Cardiac muscle cell (in vitro differentiated cells and primary cell): ENCODE measurements at regions not wholly inside any gene's neighbourhood (a gene's known extent, or its start where the extent isn't known, plus 50 kb on each side); places are given as distances from the start of the nearest gene placed in this dataset.

Experiments used
- DNase-seq, 2 donors: peaks; one replicate each; pipeline versions ENCODE4 v3.0.0 to v3.0.0-alpha.2; 2010 to 2017; ENCODE audit warnings: low read depth in 1 of 2, low spot score in 1 of 2
- H3K27ac ChIP-seq: fragments of 200-600 bp; sonication (generic); 2 replicates; pipeline ENCODE4 v1.5.1; 2016
- H3K27me3 ChIP-seq: fragments of 200-600 bp; sonication (generic); 2 replicates; pipeline ENCODE4 v1.6.0; 2016; ENCODE audit warnings: control low read depth
- H3K36me3 ChIP-seq: fragments of 200-600 bp; sonication (generic); 2 replicates; pipeline ENCODE4 v1.5.1; 2016; ENCODE audit warnings: control low read depth
- H3K4me1 ChIP-seq: fragments of 200-600 bp; sonication (generic); 2 replicates; pipeline ENCODE4 v1.8.1; 2017; ENCODE audit warnings: low read depth, mild to moderate bottlenecking, mixed run types
- H3K4me3 ChIP-seq: fragments of 200-600 bp; sonication (generic); 2 replicates; pipeline ENCODE4 v1.5.1; 2016; ENCODE audit warnings: mild to moderate bottlenecking
- H3K9me3 ChIP-seq: fragments of 200-600 bp; sonication (generic); 2 replicates; pipeline ENCODE4 v1.5.1; 2017; ENCODE audit warnings: low read depth, mild to moderate bottlenecking, control low read depth
- TF ChIP-seq, protein P1 (sequence below): IDR thresholded peaks from 2 replicates; pipeline ENCODE4 v1.5.1; 2012; ENCODE audit warnings: low read depth, mild to moderate bottlenecking, low read length

DNA sequence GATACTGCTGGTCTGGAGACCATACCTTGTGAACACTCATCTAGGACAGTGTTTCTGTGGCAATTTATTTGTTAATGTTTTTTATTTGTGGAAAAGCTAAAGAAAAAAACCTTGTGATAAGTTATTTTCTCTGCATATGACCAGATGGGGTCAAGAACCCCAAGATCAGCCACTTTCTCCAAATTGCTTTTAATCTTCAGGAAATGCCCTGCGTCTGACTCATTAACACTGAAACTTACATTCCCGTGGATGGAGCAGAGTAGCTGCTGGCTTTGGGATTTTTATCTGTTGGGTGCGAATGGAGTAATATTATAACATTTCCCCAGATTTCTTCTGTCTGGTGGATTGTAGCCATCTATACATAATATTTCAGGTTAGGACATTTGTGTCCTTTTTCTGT lies 444.5 kb downstream of the SH3GL2 start:
- TF ChIP-seq, protein P1, sequence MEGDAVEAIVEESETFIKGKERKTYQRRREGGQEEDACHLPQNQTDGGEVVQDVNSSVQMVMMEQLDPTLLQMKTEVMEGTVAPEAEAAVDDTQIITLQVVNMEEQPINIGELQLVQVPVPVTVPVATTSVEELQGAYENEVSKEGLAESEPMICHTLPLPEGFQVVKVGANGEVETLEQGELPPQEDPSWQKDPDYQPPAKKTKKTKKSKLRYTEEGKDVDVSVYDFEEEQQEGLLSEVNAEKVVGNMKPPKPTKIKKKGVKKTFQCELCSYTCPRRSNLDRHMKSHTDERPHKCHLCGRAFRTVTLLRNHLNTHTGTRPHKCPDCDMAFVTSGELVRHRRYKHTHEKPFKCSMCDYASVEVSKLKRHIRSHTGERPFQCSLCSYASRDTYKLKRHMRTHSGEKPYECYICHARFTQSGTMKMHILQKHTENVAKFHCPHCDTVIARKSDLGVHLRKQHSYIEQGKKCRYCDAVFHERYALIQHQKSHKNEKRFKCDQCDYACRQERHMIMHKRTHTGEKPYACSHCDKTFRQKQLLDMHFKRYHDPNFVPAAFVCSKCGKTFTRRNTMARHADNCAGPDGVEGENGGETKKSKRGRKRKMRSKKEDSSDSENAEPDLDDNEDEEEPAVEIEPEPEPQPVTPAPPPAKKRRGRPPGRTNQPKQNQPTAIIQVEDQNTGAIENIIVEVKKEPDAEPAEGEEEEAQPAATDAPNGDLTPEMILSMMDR = no peak
- no peak overlapping the region for H3K4me3 ChIP-seq
- no peaks in the 10 kb centered on the region for H3K4me1 ChIP-seq
- peak in 1 of 2 donors; percentile 71 for DNase-seq
- peaks cover 44% of the 10 kb centered on the region for H3K27me3 ChIP-seq
- H3K9me3 ChIP-seq = no peaks in the 10 kb centered on the region
- no peak overlapping the region for H3K27ac ChIP-seq
- no peaks in the 10 kb centered on the region for H3K36me3 ChIP-seq

DNA sequence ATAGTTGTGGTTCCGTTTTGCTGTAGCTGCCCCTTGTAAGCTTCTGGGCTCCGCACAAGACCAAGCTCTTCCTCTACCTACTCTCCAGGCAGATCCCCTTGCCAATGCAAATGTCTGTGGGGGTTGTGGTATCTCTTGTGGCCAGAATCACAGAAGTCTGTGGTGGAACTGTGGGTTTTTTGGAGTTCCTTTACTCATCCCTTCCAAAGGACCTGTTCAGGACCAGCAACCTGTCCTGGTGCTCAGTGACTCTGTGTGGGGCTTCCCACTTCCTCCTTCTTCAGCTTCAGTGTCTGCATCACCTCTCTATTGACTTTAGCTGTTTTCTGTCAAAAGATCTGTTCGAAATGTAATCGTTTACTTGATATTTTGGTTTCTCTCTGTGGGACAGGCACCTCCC lies 441.3 kb upstream of the ADAMTSL1 start:
- Histone ChIP-seq H3K4me3 (no peak overlapping the region), H3K27me3 (peaks cover 17% of the 10 kb centered on the region), H3K9me3 (no peaks in the 10 kb centered on the region), H3K36me3 (no peaks in the 10 kb centered on the region), H3K27ac (no peak overlapping the region), H3K4me1 (no peaks in the 10 kb centered on the region)
- TF ChIP-seq, protein P1 = no peak
- DNase-seq = no peak

DNA sequence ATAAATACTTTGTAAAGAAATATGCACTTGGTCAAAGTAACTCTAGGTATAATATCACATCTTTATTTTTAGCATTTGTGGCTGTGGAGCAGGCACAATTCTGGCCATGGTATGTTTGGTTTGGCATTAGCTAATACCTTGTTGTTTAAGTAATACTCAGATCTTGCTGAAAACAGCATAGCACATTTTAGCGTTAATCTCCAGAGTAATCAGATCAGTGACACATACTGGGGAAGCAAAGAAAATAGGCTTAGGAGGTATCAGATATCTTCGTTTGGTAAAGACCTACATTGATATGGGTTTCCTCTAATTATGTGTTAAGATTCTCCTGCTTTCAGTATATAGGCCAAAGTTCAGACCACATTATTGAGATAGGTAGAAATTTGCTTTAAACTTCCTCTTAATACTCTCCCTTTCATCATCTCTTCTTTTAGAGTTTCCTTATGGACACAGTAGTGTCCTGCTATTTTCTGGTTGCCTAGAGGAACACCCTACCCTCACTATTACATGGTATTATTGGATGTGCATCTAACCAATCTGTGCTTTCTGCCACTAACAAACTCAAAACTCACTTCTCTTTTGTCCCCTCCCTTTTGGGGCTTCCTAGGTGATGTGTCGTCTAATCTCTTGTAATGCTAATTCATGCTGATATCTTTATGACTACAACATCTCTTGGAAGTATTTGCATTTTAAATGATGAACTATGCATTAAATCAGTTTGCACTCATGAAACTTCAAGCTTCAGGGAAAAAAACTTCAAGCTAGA lies 437.3 kb upstream of the ADAMTSL1 start:
- TF ChIP-seq, protein P1 = no peak
- Histone ChIP-seq H3K27me3 (peaks cover 17% of the 10 kb centered on the region), H3K27ac (no peak overlapping the region), H3K36me3 (no peaks in the 10 kb centered on the region), H3K4me3 (no peak overlapping the region), H3K9me3 (no peaks in the 10 kb centered on the region), H3K4me1 (peaks cover 9% of the 10 kb centered on the region)
- DNase-seq = peak in 1 of 2 donors; percentile 22

DNA sequence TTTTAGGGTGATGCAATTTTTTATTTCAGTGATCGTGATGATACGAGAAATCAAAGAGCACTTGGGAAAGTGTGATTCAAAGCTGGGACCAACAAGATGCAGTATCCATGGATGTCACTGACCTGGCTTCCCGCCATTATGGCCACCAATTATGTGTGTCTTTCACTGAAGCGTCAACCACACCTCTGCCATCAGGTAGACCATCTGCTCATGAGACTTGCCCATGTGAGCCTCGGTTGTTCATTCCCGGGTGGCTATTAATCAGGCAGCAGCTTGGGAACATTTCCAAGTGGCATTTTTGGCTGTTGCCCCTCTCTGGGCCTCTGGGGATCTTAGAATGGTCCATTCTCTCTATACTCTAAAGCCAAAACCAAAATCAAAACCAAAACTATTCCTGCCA lies 436.0 kb upstream of the ADAMTSL1 start:
- Histone ChIP-seq H3K36me3 (no peaks in the 10 kb centered on the region), H3K9me3 (no peaks in the 10 kb centered on the region), H3K4me3 (no peak overlapping the region), H3K27me3 (peaks cover 6% of the 10 kb centered on the region), H3K4me1 (peaks cover 9% of the 10 kb centered on the region), H3K27ac (no peak overlapping the region)
- TF ChIP-seq, protein P1 = no peak
- DNase-seq = no peak

DNA sequence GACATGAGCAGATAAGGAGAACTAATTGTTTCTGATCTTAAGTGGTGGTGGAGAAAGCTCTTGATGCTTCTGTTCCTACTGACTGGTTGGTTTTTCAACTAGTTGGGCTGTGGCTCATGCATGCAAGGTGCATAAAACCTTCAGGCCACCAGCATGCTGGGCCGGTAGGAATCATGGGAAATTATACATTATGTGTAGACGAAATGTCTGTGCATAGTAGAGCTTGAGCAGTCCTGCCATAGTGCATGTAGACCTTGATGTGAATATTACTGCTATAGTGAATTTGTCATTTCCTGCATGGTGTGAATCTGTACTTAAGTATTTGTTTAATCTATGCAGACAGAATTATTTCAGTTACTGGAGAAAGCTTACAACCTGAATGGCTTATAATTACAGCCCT lies 433.6 kb upstream of the ADAMTSL1 start:
- Histone ChIP-seq H3K4me3 (no peak overlapping the region), H3K27me3 (peaks cover 6% of the 10 kb centered on the region), H3K9me3 (no peaks in the 10 kb centered on the region), H3K36me3 (no peaks in the 10 kb centered on the region), H3K4me1 (peaks cover 9% of the 10 kb centered on the region), H3K27ac (no peak overlapping the region)
- no peak for DNase-seq
- TF ChIP-seq, protein P1 = no peak
